HepG2 (cell line): ENCODE measurements at regions not wholly inside any gene's neighbourhood (a gene's known extent, or its start where the extent isn't known, plus 50 kb on each side); places are given as distances from the start of the nearest gene placed in this dataset.

ENCODE experiments used
- FOXK1 ChIP-seq: sonication (generic); formaldehyde crosslinking; IDR thresholded peaks from 2 replicates; pipeline ENCODE4 v1.4.0; 2020; ENCODE audit warnings: low read depth, missing genetic modification reagents, borderline replicate concordance
- FOXM1 ChIP-seq: sonication (generic); formaldehyde crosslinking; IDR thresholded peaks from 2 replicates; pipeline ENCODE4 v1.5.0; 2020; ENCODE audit warnings: missing genetic modification reagents
- ONECUT2 ChIP-seq: sonication (generic); formaldehyde crosslinking; IDR thresholded peaks from 2 replicates; pipeline ENCODE4 v1.4.0; 2020; ENCODE audit warnings: missing genetic modification reagents
- ZSCAN20 ChIP-seq: sonication (generic); formaldehyde crosslinking; IDR thresholded peaks from 2 replicates; pipeline ENCODE4 v1.4.0; 2020; ENCODE audit warnings: missing genetic modification reagents, mild to moderate bottlenecking, borderline replicate concordance
- TF ChIP-seq, protein P1 (sequence below): sonication (generic); formaldehyde crosslinking; IDR thresholded peaks from 2 replicates; pipeline ENCODE4 v1.5.0; 2020; ENCODE audit warnings: mild to moderate bottlenecking, missing genetic modification reagents, moderate library complexity

DNA sequence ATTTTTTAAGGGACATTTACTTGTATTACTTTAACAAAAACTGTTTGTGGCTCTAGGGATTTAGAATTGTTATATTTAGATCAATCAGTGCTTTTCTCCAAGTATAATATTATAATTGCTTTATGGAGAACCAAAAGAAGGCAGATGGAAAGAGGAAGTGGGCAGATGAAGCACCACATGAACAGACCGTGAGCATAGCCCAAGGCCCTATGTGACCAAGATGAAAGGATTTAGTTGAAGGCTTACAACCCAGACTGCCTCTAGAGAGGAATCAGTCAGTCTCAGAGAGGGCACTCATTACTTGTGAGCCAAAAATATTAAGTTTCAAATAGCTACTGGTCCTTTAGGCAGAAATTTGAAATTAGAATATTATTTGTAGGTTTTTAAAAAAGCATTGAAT, 102.3 kb upstream of the IMPG1 start:
- TF ChIP-seq FOXM1: no peak
- no peak for TF ChIP-seq ONECUT2 (CRISPR knock-in tag)
- TF ChIP-seq FOXK1 (CRISPR knock-in tag): no peak
- TF ChIP-seq, protein P1, sequence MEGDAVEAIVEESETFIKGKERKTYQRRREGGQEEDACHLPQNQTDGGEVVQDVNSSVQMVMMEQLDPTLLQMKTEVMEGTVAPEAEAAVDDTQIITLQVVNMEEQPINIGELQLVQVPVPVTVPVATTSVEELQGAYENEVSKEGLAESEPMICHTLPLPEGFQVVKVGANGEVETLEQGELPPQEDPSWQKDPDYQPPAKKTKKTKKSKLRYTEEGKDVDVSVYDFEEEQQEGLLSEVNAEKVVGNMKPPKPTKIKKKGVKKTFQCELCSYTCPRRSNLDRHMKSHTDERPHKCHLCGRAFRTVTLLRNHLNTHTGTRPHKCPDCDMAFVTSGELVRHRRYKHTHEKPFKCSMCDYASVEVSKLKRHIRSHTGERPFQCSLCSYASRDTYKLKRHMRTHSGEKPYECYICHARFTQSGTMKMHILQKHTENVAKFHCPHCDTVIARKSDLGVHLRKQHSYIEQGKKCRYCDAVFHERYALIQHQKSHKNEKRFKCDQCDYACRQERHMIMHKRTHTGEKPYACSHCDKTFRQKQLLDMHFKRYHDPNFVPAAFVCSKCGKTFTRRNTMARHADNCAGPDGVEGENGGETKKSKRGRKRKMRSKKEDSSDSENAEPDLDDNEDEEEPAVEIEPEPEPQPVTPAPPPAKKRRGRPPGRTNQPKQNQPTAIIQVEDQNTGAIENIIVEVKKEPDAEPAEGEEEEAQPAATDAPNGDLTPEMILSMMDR: no peak
- no peak for TF ChIP-seq ZSCAN20 (CRISPR knock-in tag)
